Activated CD4-positive, alpha-beta memory T cell treated with anti-CD3 and anti-CD28 coated beads for 36 hours (primary cell): ENCODE measurements at regions not wholly inside any gene's neighbourhood (a gene's known extent, or its start where the extent isn't known, plus 50 kb on each side); places are given as distances from the start of the nearest gene placed in this dataset.

Source experiments
- CTCF ChIA-PET: fragments of 350-600 bp; sonication (Branson Sonifier 250); formaldehyde crosslinking; loops from one replicate; lab custom pipeline; 2021; ENCODE audit warnings: antibody characterized with exemption, inconsistent platforms; lab: Charles Lee
- POLR2A ChIA-PET: fragments of 350-600 bp; sonication (Branson Sonifier 250); formaldehyde crosslinking; loops from one replicate; lab custom pipeline; 2021; ENCODE audit warnings: antibody characterized with exemption; lab: Charles Lee
- DNase-seq: peaks from one replicate; pipeline ENCODE4 v3.0.0-alpha.2; 2020
- H3K27ac Mint-ChIP-seq: one replicate; pipeline ENCODE4 v1.8.0; 2021; ENCODE audit warnings: mixed read lengths
- H3K27me3 Mint-ChIP-seq: one replicate; pipeline ENCODE4 v1.8.0; 2021; ENCODE audit warnings: mixed read lengths
- H3K36me3 Mint-ChIP-seq: one replicate; pipeline ENCODE4 v1.8.0; 2021; ENCODE audit warnings: mixed read lengths
- H3K4me1 Mint-ChIP-seq: one replicate; pipeline ENCODE4 v1.8.0; 2021; ENCODE audit warnings: low read depth, mixed read lengths
- H3K4me3 Mint-ChIP-seq: one replicate; pipeline ENCODE4 v1.8.0; 2021; ENCODE audit warnings: mild to moderate bottlenecking, mixed read lengths
- H3K9me3 Mint-ChIP-seq: one replicate; pipeline ENCODE4 v1.8.0; 2021; ENCODE audit warnings: mixed read lengths
- intact Hi-C: fragments of 100-400 bp; cut with micrococcal nuclease; formaldehyde crosslinking; loops from one replicate; pipeline ENCODE4 v1.15.1; 2023

- Mint-ChIP-seq H3K9me3 (peaks cover 9% of the 10 kb centered on the region), H3K27ac (no peak overlapping the region), H3K27me3 (no peaks in the 10 kb centered on the region), H3K4me3 (no peak overlapping the region), H3K36me3 (no peaks in the 10 kb centered on the region), H3K4me1 (no peaks in the 10 kb centered on the region)
- POLR2A ChIA-PET: no interaction called here
- intact Hi-C loops: no loop called here
- CTCF ChIA-PET: no interaction called here
- DNase-seq: no peak
These were observed 339.4 kb downstream of the BMP2 start for GRCh38 chr20:7106910-7107309.

- CTCF ChIA-PET: no interaction called here
- Mint-ChIP-seq H3K9me3 (peaks cover 16% of the 10 kb centered on the region), H3K4me1 (no peaks in the 10 kb centered on the region), H3K27ac (no peak overlapping the region), H3K36me3 (no peaks in the 10 kb centered on the region), H3K27me3 (no peaks in the 10 kb centered on the region), H3K4me3 (no peak overlapping the region)
- POLR2A ChIA-PET: no interaction called here
- intact Hi-C loops: no loop called here
- no peak for DNase-seq
These were observed 341.4 kb downstream of the BMP2 start for GRCh38 chr20:7108929-7109328.

GRCh38 chr20:7113577-7114466 lies 346.3 kb downstream of the BMP2 start:
- no peak for DNase-seq
- intact Hi-C loops: no loop called here
- Mint-ChIP-seq H3K4me3 (no peak overlapping the region), H3K4me1 (no peaks in the 10 kb centered on the region), H3K36me3 (no peaks in the 10 kb centered on the region), H3K27me3 (no peaks in the 10 kb centered on the region), H3K27ac (no peak overlapping the region), H3K9me3 (peaks cover 13% of the 10 kb centered on the region)
- ChIA-PET POLR2A (no interaction called here), CTCF (no interaction called here)

- Mint-ChIP-seq H3K4me1 (no peaks in the 10 kb centered on the region), H3K27ac (no peak overlapping the region), H3K4me3 (no peak overlapping the region), H3K27me3 (no peaks in the 10 kb centered on the region), H3K36me3 (no peaks in the 10 kb centered on the region), H3K9me3 (peaks cover 12% of the 10 kb centered on the region)
- CTCF ChIA-PET: interaction anchor here (1.5 kb wide), 1 partner anchor 8 kb away, joined by 5 read pairs; no protein-coding TSS in a partner anchor
- DNase-seq: no peak
- POLR2A ChIA-PET: no interaction called here
- intact Hi-C loops: no loop called here
These were observed 356.0 kb downstream of the BMP2 start for GRCh38 chr20:7123457-7123856.

- H3K36me3 Mint-ChIP-seq: no peaks in the 10 kb centered on the region
- no peaks in the 10 kb centered on the region for H3K4me1 Mint-ChIP-seq
- H3K27me3 Mint-ChIP-seq: no peaks in the 10 kb centered on the region
- peaks cover 12% of the 10 kb centered on the region for H3K9me3 Mint-ChIP-seq
- ChIA-PET POLR2A (no interaction called here), CTCF (interaction anchor here (1.5 kb wide), 1 partner anchor 9 kb away, joined by 5 read pairs; no protein-coding TSS in a partner anchor)
- intact Hi-C loops: no loop called here
- H3K27ac Mint-ChIP-seq: no peak overlapping the region
- no peak for DNase-seq
- H3K4me3 Mint-ChIP-seq: no peak overlapping the region
These were observed 356.6 kb downstream of the BMP2 start for GRCh38 chr20:7124120-7124519.

- DNase-seq: no peak
- Mint-ChIP-seq H3K4me3 (no peak overlapping the region), H3K36me3 (no peaks in the 10 kb centered on the region), H3K4me1 (no peaks in the 10 kb centered on the region), H3K9me3 (peaks cover 6% of the 10 kb centered on the region), H3K27ac (no peak overlapping the region), H3K27me3 (no peaks in the 10 kb centered on the region)
- ChIA-PET CTCF (no interaction called here), POLR2A (no interaction called here)
- intact Hi-C loops: no loop called here
These were observed 369.4 kb downstream of the BMP2 start for GRCh38 chr20:7136886-7137285.

GRCh38 chr20:7137395-7138151 lies 370.1 kb downstream of the BMP2 start:
- Mint-ChIP-seq H3K36me3 (no peaks in the 10 kb centered on the region), H3K27me3 (no peaks in the 10 kb centered on the region), H3K4me1 (no peaks in the 10 kb centered on the region), H3K4me3 (no peak overlapping the region), H3K27ac (no peak overlapping the region), H3K9me3 (peaks cover 4% of the 10 kb centered on the region)
- DNase-seq: no peak
- CTCF ChIA-PET: no interaction called here
- POLR2A ChIA-PET: no interaction called here
- intact Hi-C loops: no loop called here

GRCh38 chr20:7144464-7144863 lies 377.0 kb downstream of the BMP2 start:
- POLR2A ChIA-PET: no interaction called here
- no peaks in the 10 kb centered on the region for H3K4me1 Mint-ChIP-seq
- H3K9me3 Mint-ChIP-seq: peaks cover 16% of the 10 kb centered on the region
- DNase-seq: no peak
- CTCF ChIA-PET: no interaction called here
- intact Hi-C loops: no loop called here
- no peak overlapping the region for H3K4me3 Mint-ChIP-seq
- no peaks in the 10 kb centered on the region for H3K27me3 Mint-ChIP-seq
- no peak overlapping the region for H3K27ac Mint-ChIP-seq
- H3K36me3 Mint-ChIP-seq: no peaks in the 10 kb centered on the region

- CTCF ChIA-PET: no interaction called here
- DNase-seq: no peak
- intact Hi-C loops: no loop called here
- Mint-ChIP-seq H3K27me3 (no peaks in the 10 kb centered on the region), H3K36me3 (no peaks in the 10 kb centered on the region), H3K4me3 (no peak overlapping the region), H3K9me3 (peaks cover 22% of the 10 kb centered on the region), H3K27ac (no peak overlapping the region), H3K4me1 (no peaks in the 10 kb centered on the region)
- POLR2A ChIA-PET: no interaction called here
These were observed 379.2 kb downstream of the BMP2 start for GRCh38 chr20:7146552-7147219.

- Mint-ChIP-seq H3K27me3 (no peaks in the 10 kb centered on the region), H3K27ac (no peak overlapping the region), H3K36me3 (no peaks in the 10 kb centered on the region), H3K9me3 (peaks cover 22% of the 10 kb centered on the region), H3K4me1 (no peaks in the 10 kb centered on the region), H3K4me3 (no peak overlapping the region)
- intact Hi-C loops: no loop called here
- CTCF ChIA-PET: no interaction called here
- DNase-seq: no peak
- POLR2A ChIA-PET: no interaction called here
These were observed 379.7 kb downstream of the BMP2 start for GRCh38 chr20:7147220-7147601.

GRCh38 chr20:7151676-7152470 lies 384.4 kb downstream of the BMP2 start:
- no peaks in the 10 kb centered on the region for H3K27me3 Mint-ChIP-seq
- intact Hi-C loops: no loop called here
- CTCF ChIA-PET: no interaction called here

GRCh38 chr20:7155282-7155681 lies 387.8 kb downstream of the BMP2 start:
- POLR2A ChIA-PET: no interaction called here
- H3K27me3 Mint-ChIP-seq: no peaks in the 10 kb centered on the region
- intact Hi-C loops: no loop called here
- CTCF ChIA-PET: no interaction called here
- no peak overlapping the region for H3K4me3 Mint-ChIP-seq
- no peaks in the 10 kb centered on the region for H3K36me3 Mint-ChIP-seq
- DNase-seq: no peak
- no peaks in the 10 kb centered on the region for H3K4me1 Mint-ChIP-seq
- no peak overlapping the region for H3K27ac Mint-ChIP-seq
- no peaks in the 10 kb centered on the region for H3K9me3 Mint-ChIP-seq

More at GRCh38 chr20:7151676-7152470, 384.4 kb downstream of the BMP2 start:
- Mint-ChIP-seq H3K36me3 (no peaks in the 10 kb centered on the region), H3K4me3 (no peak overlapping the region), H3K4me1 (no peaks in the 10 kb centered on the region), H3K27ac (no peak overlapping the region), H3K9me3 (peaks cover 9% of the 10 kb centered on the region)
- no peak for DNase-seq
- POLR2A ChIA-PET: no interaction called here
